ENCODE measurements at regions not wholly inside any gene's neighbourhood (a gene's known extent, or its start where the extent isn't known, plus 50 kb on each side); places are given as distances from the start of the nearest gene placed in this dataset.

GRCh38 chr2:241940329-241940728 lies 70.8 kb downstream of the RTP5 start:
- Mint-ChIP-seq H3K27me3 (ENCODE audit: insufficient read depth) (peaks cover 19% of the 10 kb centered on the region), H3K36me3 (ENCODE audit: low read depth) (no peaks in the 10 kb centered on the region), H3K4me1 (no peaks in the 10 kb centered on the region), H3K9me3 (peaks cover 19% of the 10 kb centered on the region), H3K4me3 (no peak overlapping the region), H3K27ac (no peak overlapping the region)
- Histone ChIP-seq H3K9me3 (ENCODE audit: control insufficient read depth, low read length) (peaks cover 15% of the 10 kb centered on the region), H3K27me3 (ENCODE audit: control insufficient read depth, insufficient read depth, low read length, poor library complexity, severe bottlenecking) (no peaks in the 10 kb centered on the region), H3K4me3 (ENCODE audit: low read length) (no peak overlapping the region), H3K27ac (ENCODE audit: low read depth, low read length) (no peak overlapping the region), H3K9ac (ENCODE audit: extremely low read depth, low read length, poor library complexity, severe bottlenecking) (no peak overlapping the region), H3K36me3 (ENCODE audit: control insufficient read depth, insufficient read depth, low read length) (no peaks in the 10 kb centered on the region), H3K4me1 (ENCODE audit: control insufficient read depth, insufficient read depth, low read length) (no peaks in the 10 kb centered on the region)
- DNase-seq = no peak
- TF ChIP-seq CTCF (conservative IDR thresholded peaks at IDR 0.05) = peak; percentile 61
- WGBS, 2 experiments (ENCODE audit: insufficient coverage in 1 of 2, insufficient read length in 1 of 2) = 90 to 91% methylated on average over 3 to 7 of the region's 7 CpGs

- no peaks in the 10 kb centered on the region for H3K36me3 Mint-ChIP-seq (ENCODE audit: low read depth)
- Histone ChIP-seq H3K9ac (ENCODE audit: extremely low read depth, low read length, poor library complexity, severe bottlenecking) (no peak overlapping the region), H3K9me3 (ENCODE audit: control insufficient read depth, low read length) (peaks cover 10% of the 10 kb centered on the region), H3K27ac (ENCODE audit: low read depth, low read length) (no peak overlapping the region), H3K27me3 (ENCODE audit: control insufficient read depth, insufficient read depth, low read length, poor library complexity, severe bottlenecking) (no peaks in the 10 kb centered on the region), H3K36me3 (ENCODE audit: control insufficient read depth, insufficient read depth, low read length) (no peaks in the 10 kb centered on the region), H3K4me1 (ENCODE audit: control insufficient read depth, insufficient read depth, low read length) (no peaks in the 10 kb centered on the region), H3K4me3 (ENCODE audit: low read length) (no peak overlapping the region)
- 85 to 94% methylated on average over 10 to 17 of the region's 17 CpGs for WGBS, 2 experiments (ENCODE audit: insufficient coverage in 1 of 2, insufficient read length in 1 of 2)
- no peaks in the 10 kb centered on the region for H3K4me1 Mint-ChIP-seq
- no peak for TF ChIP-seq CTCF (conservative IDR thresholded peaks at IDR 0.05)
- H3K9me3 Mint-ChIP-seq = peaks cover 14% of the 10 kb centered on the region
- H3K27ac Mint-ChIP-seq = no peak overlapping the region
- DNase-seq = peak; percentile 24
- peaks cover 26% of the 10 kb centered on the region for H3K27me3 Mint-ChIP-seq (ENCODE audit: insufficient read depth)
- H3K4me3 Mint-ChIP-seq = no peak overlapping the region
Measured at GRCh38 chr2:241941691-241942301, 72.3 kb downstream of the RTP5 start.

- Mint-ChIP-seq H3K27me3 (ENCODE audit: insufficient read depth) (peaks cover 29% of the 10 kb centered on the region), H3K9me3 (peaks cover 14% of the 10 kb centered on the region), H3K36me3 (ENCODE audit: low read depth) (no peaks in the 10 kb centered on the region), H3K4me1 (no peaks in the 10 kb centered on the region), H3K27ac (no peak overlapping the region), H3K4me3 (no peak overlapping the region)
- Histone ChIP-seq H3K4me1 (ENCODE audit: control insufficient read depth, insufficient read depth, low read length) (no peaks in the 10 kb centered on the region), H3K27me3 (ENCODE audit: control insufficient read depth, insufficient read depth, low read length, poor library complexity, severe bottlenecking) (no peaks in the 10 kb centered on the region), H3K27ac (ENCODE audit: low read depth, low read length) (no peak overlapping the region), H3K9ac (ENCODE audit: extremely low read depth, low read length, poor library complexity, severe bottlenecking) (no peak overlapping the region), H3K4me3 (ENCODE audit: low read length) (no peak overlapping the region), H3K9me3 (ENCODE audit: control insufficient read depth, low read length) (peaks cover 10% of the 10 kb centered on the region), H3K36me3 (ENCODE audit: control insufficient read depth, insufficient read depth, low read length) (no peaks in the 10 kb centered on the region)
- WGBS, 2 experiments (ENCODE audit: insufficient coverage in 1 of 2, insufficient read length in 1 of 2) = 92 to 94% methylated on average over 15 to 19 of the region's 19 CpGs
- DNase-seq = peak; percentile 34
- TF ChIP-seq CTCF (conservative IDR thresholded peaks at IDR 0.05) = no peak
Measured at GRCh38 chr2:241942416-241943208, 73.1 kb downstream of the RTP5 start.

Measured in endodermal cell (in vitro differentiated cells).